Right ventricle myocardium superior (tissue), 1 donor: ENCODE measurements at regions not wholly inside any gene's neighbourhood (a gene's known extent, or its start where the extent isn't known, plus 50 kb on each side); places are given as distances from the start of the nearest gene placed in this dataset.

ENCODE experiments used
- ATAC-seq: fragments of 200-7000 bp; cut with Tn5 transposase; one replicate; pipeline ENCODE4 v1.9.1; 2020; ENCODE audit warnings: mild to moderate bottlenecking; ENCODE audit not compliant: poor library complexity
- DNase-seq: peaks from one replicate; pipeline ENCODE4 v3.0.0-alpha.2; 2020
- intact Hi-C: fragments of 100-400 bp; cut with DNase I; formaldehyde crosslinking; loops from one replicate; pipeline ENCODE4 v1.11.2; 2022
- donor health status: DM: no; HTN: yes; CAD: no; lungs with severe emphysema.

GRCh38 chr1:57784356-57784755 lies 360.5 kb upstream of the DAB1 start:
- intact Hi-C loops, result no loop called here
- DNase-seq (no peak), ATAC-seq (no peak)

GRCh38 chr1:57782357-57782756 lies 358.5 kb upstream of the DAB1 start:
- ATAC-seq (no peak), DNase-seq (no peak)
- intact Hi-C loops, result no loop called here

- no peak for DNase-seq
- no peak for ATAC-seq
- intact Hi-C loops, result no loop called here
Observed at GRCh38 chr1:57772580-57773195, 348.8 kb upstream of the DAB1 start.

GRCh38 chr1:57770772-57771171 lies 346.9 kb upstream of the DAB1 start:
- no peak for ATAC-seq
- intact Hi-C loops, result no loop called here
- no peak for DNase-seq

GRCh38 chr1:57770236-57770635 lies 346.4 kb upstream of the DAB1 start:
- intact Hi-C loops, result no loop called here
- DNase-seq (no peak), ATAC-seq (no peak)

GRCh38 chr1:57761628-57762027 lies 337.8 kb upstream of the DAB1 start:
- intact Hi-C loops, result no loop called here
- no peak for DNase-seq
- ATAC-seq, result no peak

- DNase-seq, result no peak
- ATAC-seq, result no peak
- intact Hi-C loops, result no loop called here
Observed at GRCh38 chr1:57752843-57753242, 329.0 kb upstream of the DAB1 start.

GRCh38 chr1:57748719-57749118 lies 324.9 kb upstream of the DAB1 start:
- DNase-seq (no peak), ATAC-seq (no peak)
- intact Hi-C loops, result no loop called here

GRCh38 chr1:57747818-57748217 lies 324.0 kb upstream of the DAB1 start:
- intact Hi-C loops, result no loop called here
- no peak for ATAC-seq

GRCh38 chr1:57741521-57741920 lies 317.7 kb upstream of the DAB1 start:
- DNase-seq, result no peak
- ATAC-seq, result no peak
- intact Hi-C loops, result no loop called here

More at GRCh38 chr1:57747818-57748217, 324.0 kb upstream of the DAB1 start:
- DNase-seq, result no peak

- ATAC-seq (no peak), DNase-seq (no peak)
- intact Hi-C loops, result no loop called here
Observed at GRCh38 chr1:57736940-57737339, 313.1 kb upstream of the DAB1 start.

GRCh38 chr1:57729181-57729580 lies 305.3 kb upstream of the DAB1 start:
- DNase-seq, result no peak
- no peak for ATAC-seq
- intact Hi-C loops, result no loop called here

GRCh38 chr1:57727121-57727520 lies 303.3 kb upstream of the DAB1 start:
- ATAC-seq (no peak), DNase-seq (no peak)
- intact Hi-C loops, result no loop called here

- intact Hi-C loops, result no loop called here
- ATAC-seq, result no peak
- DNase-seq, result no peak
Observed at GRCh38 chr1:57725318-57725717, 301.5 kb upstream of the DAB1 start.

- intact Hi-C loops, result no loop called here
- ATAC-seq (no peak), DNase-seq (no peak)
Observed at GRCh38 chr1:57724535-57724934, 300.7 kb upstream of the DAB1 start.

- peak; percentile 83 for ATAC-seq
- intact Hi-C loops, result no loop called here
- no peak for DNase-seq
Observed at GRCh38 chr1:57722285-57722978, 298.6 kb upstream of the DAB1 start.

GRCh38 chr1:57721001-57721400 lies 297.1 kb upstream of the DAB1 start:
- DNase-seq, result no peak
- intact Hi-C loops, result no loop called here
- no peak for ATAC-seq

GRCh38 chr1:57719274-57719673 lies 295.4 kb upstream of the DAB1 start:
- DNase-seq (no peak), ATAC-seq (no peak)
- intact Hi-C loops, result no loop called here

- DNase-seq (no peak), ATAC-seq (no peak)
- intact Hi-C loops, result no loop called here
Observed at GRCh38 chr1:57713501-57713900, 289.6 kb upstream of the DAB1 start.

- no peak for DNase-seq
- ATAC-seq, result no peak
- intact Hi-C loops, result no loop called here
Observed at GRCh38 chr1:57712846-57713245, 289.0 kb upstream of the DAB1 start.

- ATAC-seq (no peak), DNase-seq (no peak)
- intact Hi-C loops, result no loop called here
Observed at GRCh38 chr1:57711326-57711725, 287.5 kb upstream of the DAB1 start.
